ENCODE measurements at regions not wholly inside any gene's neighbourhood (a gene's known extent, or its start where the extent isn't known, plus 50 kb on each side); places are given as distances from the start of the nearest gene placed in this dataset.
A peak's percentile ranks its signal among the peaks of the same experiment; 100 is the strongest.

DNA sequence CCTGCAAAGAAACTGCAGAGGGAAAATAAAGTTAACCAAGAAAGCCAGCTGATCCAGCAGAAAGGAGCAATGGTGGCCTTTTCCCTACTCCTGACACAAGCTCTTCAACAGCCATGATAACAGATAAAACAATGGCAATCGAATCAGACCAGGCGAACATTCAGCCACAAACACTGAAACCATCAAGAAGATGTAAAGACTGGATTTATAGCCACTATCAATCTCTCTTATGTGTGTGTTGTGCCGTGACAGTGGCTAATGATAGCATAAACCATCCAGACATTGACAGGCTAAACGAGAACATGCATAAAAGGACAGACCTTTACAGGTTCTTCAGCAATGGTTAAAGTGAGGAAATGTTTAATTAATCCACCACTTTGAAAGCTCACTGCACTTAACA lies 78.1 kb upstream of the RAB4A start:
- no peaks in the 10 kb centered on the region for H4K20me1 ChIP-seq (ENCODE audit: insufficient read depth, low read length)

DNA sequence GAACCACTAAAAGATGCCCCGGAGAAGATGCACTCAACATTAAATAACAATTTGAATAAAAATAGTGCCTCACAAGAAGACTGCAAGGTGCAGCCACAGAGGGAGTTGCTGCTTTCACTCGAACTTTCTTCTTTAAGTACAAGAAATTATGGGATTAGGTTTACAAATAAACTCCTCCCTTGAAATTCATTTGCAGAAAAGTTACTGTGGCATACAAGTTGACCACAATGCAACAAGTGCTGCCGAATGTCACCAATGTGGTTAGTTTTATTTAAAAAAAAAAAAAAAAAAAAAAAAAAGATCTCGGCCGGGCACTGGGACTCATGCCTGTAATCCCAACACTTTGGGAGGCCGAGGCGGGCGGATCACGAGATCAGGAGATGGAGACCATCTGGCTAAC lies 76.8 kb upstream of the RAB4A start:
- TF ChIP-seq, protein P1, sequence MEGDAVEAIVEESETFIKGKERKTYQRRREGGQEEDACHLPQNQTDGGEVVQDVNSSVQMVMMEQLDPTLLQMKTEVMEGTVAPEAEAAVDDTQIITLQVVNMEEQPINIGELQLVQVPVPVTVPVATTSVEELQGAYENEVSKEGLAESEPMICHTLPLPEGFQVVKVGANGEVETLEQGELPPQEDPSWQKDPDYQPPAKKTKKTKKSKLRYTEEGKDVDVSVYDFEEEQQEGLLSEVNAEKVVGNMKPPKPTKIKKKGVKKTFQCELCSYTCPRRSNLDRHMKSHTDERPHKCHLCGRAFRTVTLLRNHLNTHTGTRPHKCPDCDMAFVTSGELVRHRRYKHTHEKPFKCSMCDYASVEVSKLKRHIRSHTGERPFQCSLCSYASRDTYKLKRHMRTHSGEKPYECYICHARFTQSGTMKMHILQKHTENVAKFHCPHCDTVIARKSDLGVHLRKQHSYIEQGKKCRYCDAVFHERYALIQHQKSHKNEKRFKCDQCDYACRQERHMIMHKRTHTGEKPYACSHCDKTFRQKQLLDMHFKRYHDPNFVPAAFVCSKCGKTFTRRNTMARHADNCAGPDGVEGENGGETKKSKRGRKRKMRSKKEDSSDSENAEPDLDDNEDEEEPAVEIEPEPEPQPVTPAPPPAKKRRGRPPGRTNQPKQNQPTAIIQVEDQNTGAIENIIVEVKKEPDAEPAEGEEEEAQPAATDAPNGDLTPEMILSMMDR (IDR thresholded peaks at IDR 0.05), result no peak
- Histone ChIP-seq H4K20me1 (ENCODE audit: insufficient read depth, low read length) (no peaks in the 10 kb centered on the region), H3K79me2 (ENCODE audit: insufficient read depth, low read length) (no peaks in the 10 kb centered on the region), H3K4me3 (replicated peaks in 1 of 3; ENCODE audit: low read depth in 2 of 3, low read length in 3 of 3) (no peak overlapping the region), H2AFZ (ENCODE audit: insufficient read depth, low read depth, low read length, poor library complexity, severe bottlenecking) (no peak overlapping the region), H3K27ac (ENCODE audit: low read depth in 1 of 2, low read length in 2 of 2) (no peak overlapping the region), H3K4me2 (replicated peaks; ENCODE audit: extremely low read depth, low read length, poor library complexity, severe bottlenecking) (no peak overlapping the region), H3K36me3 (replicated peaks in 1 of 2; ENCODE audit: control insufficient read depth in 1 of 2, insufficient read depth in 2 of 2, low read length in 2 of 2) (no peaks in the 10 kb centered on the region), H3K9me3 (replicated peaks in 1 of 2; ENCODE audit: control insufficient read depth in 1 of 2, insufficient read depth in 1 of 2, low read length in 2 of 2) (no peaks in the 10 kb centered on the region), H3K9ac (ENCODE audit: insufficient read depth, low read length, poor library complexity, severe bottlenecking) (no peak overlapping the region), H3K4me1 (ENCODE audit: control insufficient read depth in 1 of 2, insufficient read depth in 2 of 2, low read length in 2 of 2) (peaks cover 31 to 55% of the 10 kb centered on the region in 2 donors), H3K27me3 (ENCODE audit: control insufficient read depth in 2 of 2, insufficient read depth in 2 of 2, low read length in 2 of 2) (no peaks in the 10 kb centered on the region)
- Mint-ChIP-seq H3K9me3 (peaks cover 0 to 5% (median 0%) of the 10 kb centered on the region in 7 donors), H3K36me3 (no peaks in the 10 kb centered on the region), H3K4me3 (no peak overlapping the region), H3K4me1 (peaks cover 46% of the 10 kb centered on the region), H3K27me3 (ENCODE audit: low read depth in 3 of 3) (peaks cover 0 to 2% (median 0%) of the 10 kb centered on the region in 3 donors), H3K27ac (peak overlapping the region in 4 of 7 donors; percentile 77 to 99 (median 94))
- intact Hi-C loops (cut with micrococcal nuclease), result loop anchor here in 1 of 2 donors (5.0 kb wide), 1 partner anchor 62 kb away; no protein-coding TSS in a partner anchor
- no peak for DNase-seq
- WGBS (ENCODE audit: insufficient coverage), result no CpG with 5 or more reads among the region's 9 CpGs

More for the DNA sequence above, 78.1 kb upstream of the RAB4A start:
- no peaks in the 10 kb centered on the region for H3K79me2 ChIP-seq (ENCODE audit: insufficient read depth, low read length)
- no peaks in the 10 kb centered on the region for H3K27me3 ChIP-seq (ENCODE audit: control insufficient read depth in 2 of 2, insufficient read depth in 2 of 2, low read length in 2 of 2)
- H3K27ac Mint-ChIP-seq, result peak overlapping the region; percentile 92 to 99 (median 95)
- H3K27me3 Mint-ChIP-seq (ENCODE audit: low read depth in 3 of 3), result peaks cover 0 to 2% (median 0%) of the 10 kb centered on the region in 3 donors
- no peak overlapping the region for H2AFZ ChIP-seq (ENCODE audit: insufficient read depth, low read depth, low read length, poor library complexity, severe bottlenecking)
- WGBS (ENCODE audit: insufficient coverage), result no CpG with 5 or more reads among the region's 4 CpGs
- no peak overlapping the region for H3K4me3 Mint-ChIP-seq
- H3K9ac ChIP-seq (ENCODE audit: insufficient read depth, low read length, poor library complexity, severe bottlenecking), result peak overlapping the region; percentile 22
- H3K4me2 ChIP-seq (replicated peaks; ENCODE audit: extremely low read depth, low read length, poor library complexity, severe bottlenecking), result peak overlapping the region; percentile 17
- H3K4me1 Mint-ChIP-seq, result peaks cover 47% of the 10 kb centered on the region
- peak overlapping the region in 1 of 3 experiments; percentile 1 for H3K4me3 ChIP-seq (replicated peaks in 1 of 3; ENCODE audit: low read depth in 2 of 3, low read length in 3 of 3)
- H3K27ac ChIP-seq (ENCODE audit: low read depth in 1 of 2, low read length in 2 of 2), result peak overlapping the region; percentile 64 to 93
- no peaks in the 10 kb centered on the region for H3K36me3 Mint-ChIP-seq
- peaks cover 30 to 52% of the 10 kb centered on the region in 2 donors for H3K4me1 ChIP-seq (ENCODE audit: control insufficient read depth in 1 of 2, insufficient read depth in 2 of 2, low read length in 2 of 2)
- DNase-seq, result no peak
- intact Hi-C loops (cut with micrococcal nuclease), result loop anchor here in 1 of 2 donors (5.0 kb wide), 1 partner anchor 61 kb away; no protein-coding TSS in a partner anchor
- H3K9me3 Mint-ChIP-seq, result peaks cover 0 to 5% (median 0%) of the 10 kb centered on the region in 7 donors
- no peaks in the 10 kb centered on the region for H3K36me3 ChIP-seq (replicated peaks in 1 of 2; ENCODE audit: control insufficient read depth in 1 of 2, insufficient read depth in 2 of 2, low read length in 2 of 2)
- TF ChIP-seq, protein P1 (IDR thresholded peaks at IDR 0.05), result no peak
- H3K9me3 ChIP-seq (replicated peaks in 1 of 2; ENCODE audit: control insufficient read depth in 1 of 2, insufficient read depth in 1 of 2, low read length in 2 of 2), result no peaks in the 10 kb centered on the region

All from CD14-positive monocyte (primary cell).